WERI-Rb-1 (cell line): ENCODE measurements at regions not wholly inside any gene's neighbourhood (a gene's known extent, or its start where the extent isn't known, plus 50 kb on each side); places are given as distances from the start of the nearest gene placed in this dataset.

Experiments used
- DNase-seq: peaks from one replicate; pipeline ENCODE4 v3.0.0-alpha.2; 2020
- H3K27ac ChIP-seq: fragments of 250-450 bp; sonication (Bioruptor Pico); 2 replicates; pipeline ENCODE4 v1.5.1; 2020; ENCODE audit warnings: mild to moderate bottlenecking, moderate library complexity
- H3K27me3 ChIP-seq: fragments of 250-450 bp; sonication (Bioruptor Pico); 2 replicates; pipeline ENCODE4 v1.5.1; 2021; ENCODE audit warnings: mild to moderate bottlenecking, low read depth, moderate library complexity; ENCODE audit not compliant: insufficient read depth, severe bottlenecking
- H3K36me3 ChIP-seq: fragments of 250-450 bp; sonication (Bioruptor Pico); 2 replicates; pipeline ENCODE4 v1.5.1; 2020; ENCODE audit warnings: mild to moderate bottlenecking, moderate library complexity
- H3K4me3 ChIP-seq: 2 replicates; pipeline ENCODE4 v1.5.1; 2011; ENCODE audit warnings: low read depth, mild to moderate bottlenecking, control low read depth, low read length
- H3K9me3 ChIP-seq: fragments of 250-450 bp; sonication (Bioruptor Pico); 2 replicates; pipeline ENCODE4 v1.5.1; 2021; ENCODE audit warnings: mild to moderate bottlenecking, moderate library complexity; ENCODE audit not compliant: severe bottlenecking
- TF ChIP-seq, protein P1 (sequence below): IDR thresholded peaks from 2 replicates; pipeline ENCODE4 v1.5.1; 2011; ENCODE audit warnings: low read depth, mild to moderate bottlenecking, control low read depth, inconsistent platforms, low read length

DNA sequence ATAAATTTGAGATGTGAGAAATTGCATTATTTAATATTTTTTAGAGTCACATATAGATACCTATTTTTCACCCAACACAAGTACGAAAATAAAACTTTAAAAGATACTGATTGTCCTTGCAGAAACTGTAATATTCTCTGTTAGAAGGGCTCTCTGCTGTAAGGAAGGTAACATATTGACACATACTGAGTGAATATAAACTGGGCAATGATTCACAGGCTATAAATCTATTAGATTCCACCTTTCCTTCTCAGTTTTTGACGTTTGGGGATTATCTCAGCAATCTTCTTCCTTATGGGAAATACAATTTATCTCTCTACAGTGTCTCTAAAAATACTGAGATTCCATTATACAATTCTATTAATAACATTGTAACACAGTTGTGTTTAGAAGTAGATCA, 229.1 kb upstream of the MAP2 start:
- TF ChIP-seq, protein P1, sequence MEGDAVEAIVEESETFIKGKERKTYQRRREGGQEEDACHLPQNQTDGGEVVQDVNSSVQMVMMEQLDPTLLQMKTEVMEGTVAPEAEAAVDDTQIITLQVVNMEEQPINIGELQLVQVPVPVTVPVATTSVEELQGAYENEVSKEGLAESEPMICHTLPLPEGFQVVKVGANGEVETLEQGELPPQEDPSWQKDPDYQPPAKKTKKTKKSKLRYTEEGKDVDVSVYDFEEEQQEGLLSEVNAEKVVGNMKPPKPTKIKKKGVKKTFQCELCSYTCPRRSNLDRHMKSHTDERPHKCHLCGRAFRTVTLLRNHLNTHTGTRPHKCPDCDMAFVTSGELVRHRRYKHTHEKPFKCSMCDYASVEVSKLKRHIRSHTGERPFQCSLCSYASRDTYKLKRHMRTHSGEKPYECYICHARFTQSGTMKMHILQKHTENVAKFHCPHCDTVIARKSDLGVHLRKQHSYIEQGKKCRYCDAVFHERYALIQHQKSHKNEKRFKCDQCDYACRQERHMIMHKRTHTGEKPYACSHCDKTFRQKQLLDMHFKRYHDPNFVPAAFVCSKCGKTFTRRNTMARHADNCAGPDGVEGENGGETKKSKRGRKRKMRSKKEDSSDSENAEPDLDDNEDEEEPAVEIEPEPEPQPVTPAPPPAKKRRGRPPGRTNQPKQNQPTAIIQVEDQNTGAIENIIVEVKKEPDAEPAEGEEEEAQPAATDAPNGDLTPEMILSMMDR: no peak
- H3K9me3 ChIP-seq: no peaks in the 10 kb centered on the region
- H3K4me3 ChIP-seq: no peak overlapping the region
- no peaks in the 10 kb centered on the region for H3K36me3 ChIP-seq
- no peaks in the 10 kb centered on the region for H3K27me3 ChIP-seq
- no peak for DNase-seq
- H3K27ac ChIP-seq: no peak overlapping the region

DNA sequence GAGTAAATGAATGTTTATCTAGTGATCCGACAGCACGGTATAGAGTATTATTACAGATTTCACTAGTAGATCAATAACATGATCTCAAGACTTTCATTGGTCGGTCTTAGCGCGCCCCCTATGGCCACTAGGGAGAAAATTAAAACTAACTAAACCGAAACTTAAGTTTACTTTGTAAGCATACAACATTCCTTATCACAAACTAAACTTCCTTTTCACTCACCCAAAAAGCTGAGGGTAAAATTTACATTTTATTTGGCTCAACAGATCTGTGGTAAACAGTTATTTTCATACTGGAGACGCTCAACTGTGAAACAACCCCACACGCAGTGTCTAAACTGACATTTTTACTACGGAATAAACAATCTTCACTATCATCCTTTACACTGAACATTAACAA, 215.6 kb upstream of the MAP2 start:
- peak; percentile 49 for DNase-seq
- H3K9me3 ChIP-seq: no peaks in the 10 kb centered on the region
- no peak overlapping the region for H3K27ac ChIP-seq
- H3K27me3 ChIP-seq: no peaks in the 10 kb centered on the region
- no peak overlapping the region for H3K4me3 ChIP-seq
- no peaks in the 10 kb centered on the region for H3K36me3 ChIP-seq
- TF ChIP-seq, protein P1: peak; percentile 39; the same call in 1 of the 2 replicates

DNA sequence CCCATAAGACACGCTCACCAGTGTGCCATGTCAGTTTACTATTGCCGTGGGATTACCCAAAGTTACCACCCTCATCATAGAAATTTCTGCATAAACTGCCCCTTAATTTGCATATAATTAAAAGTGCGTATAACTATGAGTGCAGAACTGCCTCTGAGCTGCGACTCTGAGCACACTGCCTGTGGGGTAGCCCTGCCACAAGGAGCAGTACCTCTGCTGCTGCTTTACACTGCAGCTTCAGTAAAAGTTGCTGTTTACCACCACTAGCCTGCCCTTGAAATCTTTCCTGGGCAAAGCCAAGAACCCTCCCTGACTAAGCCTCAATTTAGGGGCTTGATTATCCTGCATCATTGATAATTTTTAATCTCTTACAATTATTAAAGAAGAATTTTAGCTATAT, 213.9 kb upstream of the MAP2 start:
- Histone ChIP-seq H3K9me3 (no peaks in the 10 kb centered on the region), H3K4me3 (no peak overlapping the region), H3K36me3 (no peaks in the 10 kb centered on the region), H3K27ac (no peak overlapping the region), H3K27me3 (no peaks in the 10 kb centered on the region)
- DNase-seq: no peak
- TF ChIP-seq, protein P1: no peak

DNA sequence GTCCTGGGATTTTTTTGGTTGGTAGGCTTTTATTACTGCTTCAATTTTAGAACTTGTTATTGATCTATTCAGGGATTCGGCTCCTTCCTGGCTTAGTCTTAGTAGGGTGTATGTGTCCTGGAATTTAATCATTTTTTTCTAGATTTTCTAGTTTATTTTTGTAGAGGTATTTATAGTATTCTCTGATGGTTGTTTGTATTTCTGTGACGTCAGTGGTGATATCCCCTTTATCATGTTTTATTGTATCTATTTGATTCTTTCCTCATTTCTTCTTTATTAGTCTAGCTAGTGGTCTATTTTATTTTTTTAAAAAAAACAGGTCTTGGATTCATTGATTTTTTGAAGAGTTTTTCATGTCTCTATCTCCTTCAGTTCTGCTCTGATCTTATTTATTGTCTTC, 193.3 kb upstream of the MAP2 start:
- TF ChIP-seq, protein P1: no peak
- Histone ChIP-seq H3K4me3 (no peak overlapping the region), H3K9me3 (no peaks in the 10 kb centered on the region), H3K36me3 (no peaks in the 10 kb centered on the region), H3K27ac (no peak overlapping the region), H3K27me3 (no peaks in the 10 kb centered on the region)
- no peak for DNase-seq

DNA sequence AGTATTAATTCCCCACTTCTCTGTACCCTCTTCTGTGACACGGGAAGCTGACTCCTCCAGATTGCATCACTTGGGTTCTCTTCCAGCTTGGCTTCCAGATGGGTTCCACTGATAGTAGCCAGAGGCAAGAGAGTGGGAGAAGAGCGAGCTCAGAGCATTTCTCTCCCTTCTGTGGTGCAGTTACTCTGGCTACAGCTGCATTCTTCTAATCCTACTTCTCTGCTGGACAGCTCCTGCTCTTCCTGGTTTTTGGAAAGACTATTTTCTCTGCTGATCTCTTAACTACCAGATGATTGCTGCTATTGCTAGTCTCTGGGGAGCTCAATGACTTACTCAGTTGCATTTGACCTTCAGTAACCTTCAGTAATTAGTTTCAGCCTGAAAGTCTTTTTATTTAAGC, 187.5 kb upstream of the MAP2 start:
- no peak for DNase-seq
- TF ChIP-seq, protein P1: no peak
- Histone ChIP-seq H3K36me3 (no peaks in the 10 kb centered on the region), H3K27ac (no peak overlapping the region), H3K4me3 (no peak overlapping the region), H3K9me3 (no peaks in the 10 kb centered on the region), H3K27me3 (no peaks in the 10 kb centered on the region)

DNA sequence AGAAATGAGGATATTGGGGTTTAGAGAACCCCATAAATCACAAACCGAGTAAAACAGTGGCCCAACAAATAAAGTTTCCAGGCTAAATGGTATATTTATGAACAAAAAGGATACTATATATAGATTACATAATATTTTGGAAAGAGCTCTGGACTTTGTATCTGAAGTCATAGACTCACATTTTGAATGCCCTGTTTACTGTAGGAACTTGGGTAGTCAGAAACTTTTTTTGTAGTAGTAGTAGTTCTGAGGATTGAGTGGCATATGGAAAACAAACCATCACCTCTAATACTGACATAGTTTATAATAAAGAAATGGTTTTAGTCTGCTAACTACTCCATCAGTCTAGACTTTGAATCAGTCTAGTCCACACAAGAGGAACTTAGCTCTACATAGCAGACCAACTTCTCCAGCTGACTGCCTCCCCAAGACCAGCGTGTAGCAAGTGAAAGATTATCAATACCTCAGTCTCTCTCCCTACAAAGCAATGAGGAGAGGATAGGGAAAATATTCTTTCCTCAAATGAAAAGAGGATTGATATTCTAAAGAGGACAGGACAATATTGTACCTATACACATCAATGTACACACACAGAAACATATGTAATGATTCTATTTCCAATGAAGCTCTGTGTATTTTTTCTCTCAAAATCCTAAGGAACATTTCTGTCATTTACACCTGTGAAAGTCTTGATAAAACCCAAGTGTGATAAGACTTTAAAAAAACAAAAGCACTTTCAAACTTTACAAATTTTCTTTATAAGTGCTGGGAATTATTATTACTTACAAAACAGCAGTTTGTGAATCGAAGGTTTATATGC, 184.9 kb upstream of the MAP2 start:
- Histone ChIP-seq H3K9me3 (no peaks in the 10 kb centered on the region), H3K27me3 (no peaks in the 10 kb centered on the region), H3K36me3 (no peaks in the 10 kb centered on the region), H3K27ac (no peak overlapping the region), H3K4me3 (no peak overlapping the region)
- DNase-seq: no peak
- TF ChIP-seq, protein P1: no peak
